Memory B cell (primary cell): ENCODE measurements at regions not wholly inside any gene's neighbourhood (a gene's known extent, or its start where the extent isn't known, plus 50 kb on each side); places are given as distances from the start of the nearest gene placed in this dataset.

Experiments
- ATAC-seq: fragments of 150-1000 bp; cut with Tn5 transposase; 2 replicates; pipeline ENCODE4 v1.10.0; 2021; ENCODE audit warnings: low read depth, mild to moderate bottlenecking, moderate library complexity
- DNase-seq, 2 donors: peaks; one replicate each; pipeline ENCODE4 v3.0.0; 2022; ENCODE audit warnings: low spot score in 2 of 2
- H3K27ac Mint-ChIP-seq: one replicate; pipeline ENCODE4 v1.8.0; 2022; ENCODE audit warnings: mild to moderate bottlenecking, moderate library complexity, mixed read lengths
- H3K27me3 Mint-ChIP-seq: one replicate; pipeline ENCODE4 v1.8.0; 2022; ENCODE audit warnings: mixed read lengths
- H3K36me3 Mint-ChIP-seq: one replicate; pipeline ENCODE4 v1.8.0; 2022; ENCODE audit warnings: mild to moderate bottlenecking, mixed read lengths
- H3K4me1 Mint-ChIP-seq: one replicate; pipeline ENCODE4 v1.8.0; 2022; ENCODE audit warnings: mixed read lengths
- H3K4me3 Mint-ChIP-seq: one replicate; pipeline ENCODE4 v1.8.0; 2022; ENCODE audit warnings: mild to moderate bottlenecking, moderate library complexity, mixed read lengths
- H3K9me3 Mint-ChIP-seq: one replicate; pipeline ENCODE4 v1.8.0; 2022; ENCODE audit warnings: mixed read lengths

DNA sequence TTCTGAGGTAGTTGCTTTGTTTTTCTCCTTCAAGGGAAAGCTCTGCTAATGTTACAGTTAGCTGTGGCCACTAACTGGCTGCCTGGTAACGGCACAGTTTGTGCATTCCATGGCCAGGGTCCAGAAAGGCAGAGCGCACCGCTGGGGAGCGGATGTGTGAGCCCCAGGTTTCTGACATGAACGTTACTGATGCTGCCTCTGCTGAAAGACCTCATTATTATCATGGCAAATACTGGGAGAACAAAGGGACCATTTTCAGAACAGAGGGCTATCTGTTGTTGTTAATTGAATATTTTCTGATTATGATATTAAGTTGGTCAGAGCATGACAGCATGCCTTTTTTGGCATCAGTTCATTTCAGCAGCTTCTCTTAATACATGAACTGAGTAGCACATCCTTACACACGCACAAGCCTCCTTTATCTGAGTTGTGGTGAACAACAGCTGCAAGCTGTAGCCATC is 134.1 kb downstream of the NUDT12 start:
- H3K36me3 Mint-ChIP-seq = no peaks in the 10 kb centered on the region
- DNase-seq (no peak), ATAC-seq (no peak)
- no peak overlapping the region for H3K4me3 Mint-ChIP-seq
- H3K27me3 Mint-ChIP-seq = no peaks in the 10 kb centered on the region
- peaks cover 1% of the 10 kb centered on the region for H3K9me3 Mint-ChIP-seq
- no peaks in the 10 kb centered on the region for H3K4me1 Mint-ChIP-seq
- H3K27ac Mint-ChIP-seq = no peak overlapping the region

DNA sequence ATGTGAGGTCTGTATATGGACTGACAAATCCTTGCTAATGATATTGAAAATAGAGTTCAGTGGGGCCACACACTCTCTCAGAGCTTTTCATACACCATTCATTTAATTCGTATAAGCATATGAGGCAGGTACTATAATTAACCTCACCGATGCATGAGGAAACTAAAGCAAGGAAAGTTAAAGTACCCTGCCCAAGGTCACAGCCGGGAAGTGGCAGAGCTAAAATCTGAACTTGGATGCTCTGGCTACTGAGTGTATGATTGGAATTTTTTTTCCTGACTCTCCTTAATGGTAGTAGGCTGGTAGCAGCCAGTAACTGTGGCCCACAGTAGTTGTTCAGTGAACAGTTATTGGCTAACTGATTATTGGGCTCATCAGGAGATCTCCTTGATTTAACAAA is 135.3 kb downstream of the NUDT12 start:
- H3K4me3 Mint-ChIP-seq = no peak overlapping the region
- peaks cover 1% of the 10 kb centered on the region for H3K9me3 Mint-ChIP-seq
- H3K27ac Mint-ChIP-seq = no peak overlapping the region
- no peaks in the 10 kb centered on the region for H3K4me1 Mint-ChIP-seq
- ATAC-seq (no peak), DNase-seq (no peak)
- no peaks in the 10 kb centered on the region for H3K27me3 Mint-ChIP-seq
- H3K36me3 Mint-ChIP-seq = no peaks in the 10 kb centered on the region

DNA sequence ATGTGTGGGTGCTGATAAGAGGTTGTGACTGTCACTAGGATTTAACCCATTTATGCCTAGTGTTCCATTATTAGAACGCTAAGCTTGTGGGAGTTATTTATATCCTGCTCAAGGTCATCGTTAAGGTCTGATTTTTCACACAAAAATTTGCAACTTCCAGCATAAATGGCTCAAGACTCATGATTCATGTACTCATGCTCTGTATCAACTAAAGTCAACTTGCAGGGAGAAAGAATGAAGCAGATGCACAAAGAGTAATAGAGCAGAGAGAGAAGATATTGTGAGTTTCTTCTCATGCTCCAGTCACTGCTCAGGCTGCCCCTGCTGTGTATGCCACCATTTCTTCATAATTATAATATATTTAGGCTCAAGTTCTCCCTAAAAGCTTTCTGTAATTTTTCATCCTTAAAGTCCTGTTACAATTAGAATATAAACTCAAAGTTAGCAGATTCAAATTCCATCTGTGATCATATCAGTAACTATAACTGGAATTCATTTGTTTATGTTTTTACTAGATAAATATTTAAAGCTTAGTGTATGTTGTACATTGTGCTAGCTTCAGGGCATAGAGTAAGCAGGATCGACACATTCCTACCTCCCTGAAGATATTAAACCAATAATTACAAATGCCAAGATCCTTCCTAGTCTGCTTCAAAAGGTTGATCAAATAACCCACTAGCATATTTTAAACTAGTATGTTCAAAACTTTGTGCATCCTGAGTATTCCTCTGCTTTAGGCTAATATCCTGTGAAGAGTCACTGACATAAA is 136.7 kb downstream of the NUDT12 start:
- ATAC-seq = no peak
- H3K4me1 Mint-ChIP-seq = no peaks in the 10 kb centered on the region
- no peak for DNase-seq
- no peaks in the 10 kb centered on the region for H3K36me3 Mint-ChIP-seq
- H3K9me3 Mint-ChIP-seq = peaks cover 1% of the 10 kb centered on the region
- no peak overlapping the region for H3K27ac Mint-ChIP-seq
- no peaks in the 10 kb centered on the region for H3K27me3 Mint-ChIP-seq
- H3K4me3 Mint-ChIP-seq = no peak overlapping the region

DNA sequence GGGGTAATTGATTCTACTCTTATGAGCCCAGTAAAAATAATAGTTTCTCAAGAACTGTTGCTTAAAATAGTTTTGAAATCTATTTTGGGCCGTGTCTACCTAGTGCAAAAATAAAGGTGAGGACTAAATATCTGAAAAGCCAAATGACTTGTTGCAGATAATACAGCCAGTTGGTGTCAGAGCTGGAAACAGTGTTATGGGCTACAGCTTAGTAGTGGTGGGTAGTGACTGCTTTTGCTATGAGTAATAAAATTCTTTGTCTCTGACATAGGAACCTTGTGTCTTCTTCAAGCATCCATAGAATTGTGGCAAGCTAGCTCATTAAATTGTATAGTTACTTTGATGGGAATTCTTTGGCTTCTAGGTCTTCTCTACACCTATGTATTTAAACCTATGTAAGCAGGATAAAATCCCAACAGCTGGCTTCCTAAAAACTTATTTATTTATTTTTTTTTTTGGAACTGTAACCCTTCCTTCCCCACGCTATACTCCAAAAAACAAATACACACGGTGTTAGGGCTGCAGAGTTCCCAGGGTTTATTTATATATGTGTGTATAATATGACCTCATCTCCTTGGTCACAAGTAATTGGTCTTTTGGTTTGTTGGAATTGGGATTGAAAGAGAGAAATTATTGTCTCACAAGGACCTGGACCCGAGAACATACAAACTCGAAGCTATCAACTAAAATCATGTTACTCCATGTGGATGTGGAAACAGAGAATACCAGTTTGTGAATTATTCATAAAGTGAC is 138.0 kb downstream of the NUDT12 start:
- H3K4me1 Mint-ChIP-seq = no peaks in the 10 kb centered on the region
- DNase-seq = no peak
- no peak overlapping the region for H3K27ac Mint-ChIP-seq
- no peaks in the 10 kb centered on the region for H3K27me3 Mint-ChIP-seq
- H3K4me3 Mint-ChIP-seq = no peak overlapping the region
- no peaks in the 10 kb centered on the region for H3K36me3 Mint-ChIP-seq
- H3K9me3 Mint-ChIP-seq = peaks cover 1% of the 10 kb centered on the region
- no peak for ATAC-seq

DNA sequence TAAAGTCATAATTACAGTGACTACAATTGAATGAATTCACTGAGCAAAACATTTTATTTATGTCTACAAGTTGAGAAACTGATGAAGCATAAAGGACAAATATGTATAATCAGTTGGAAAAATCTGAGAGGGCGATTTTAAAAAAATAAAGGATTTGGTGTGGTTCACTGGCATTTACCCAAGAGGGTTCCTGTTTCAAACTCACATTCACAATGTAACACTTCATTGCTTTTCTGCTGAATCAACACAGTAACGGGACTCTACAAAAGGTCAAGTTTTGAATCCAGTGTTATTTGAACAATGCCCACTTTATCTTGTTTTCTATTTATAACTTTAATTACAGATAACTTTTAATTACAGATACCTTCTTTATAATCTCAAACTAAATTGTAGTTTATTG is 138.6 kb downstream of the NUDT12 start:
- ATAC-seq (no peak), DNase-seq (no peak)
- Mint-ChIP-seq H3K9me3 (peaks cover 1% of the 10 kb centered on the region), H3K4me1 (no peaks in the 10 kb centered on the region), H3K27me3 (no peaks in the 10 kb centered on the region), H3K27ac (no peak overlapping the region), H3K4me3 (no peak overlapping the region), H3K36me3 (no peaks in the 10 kb centered on the region)

DNA sequence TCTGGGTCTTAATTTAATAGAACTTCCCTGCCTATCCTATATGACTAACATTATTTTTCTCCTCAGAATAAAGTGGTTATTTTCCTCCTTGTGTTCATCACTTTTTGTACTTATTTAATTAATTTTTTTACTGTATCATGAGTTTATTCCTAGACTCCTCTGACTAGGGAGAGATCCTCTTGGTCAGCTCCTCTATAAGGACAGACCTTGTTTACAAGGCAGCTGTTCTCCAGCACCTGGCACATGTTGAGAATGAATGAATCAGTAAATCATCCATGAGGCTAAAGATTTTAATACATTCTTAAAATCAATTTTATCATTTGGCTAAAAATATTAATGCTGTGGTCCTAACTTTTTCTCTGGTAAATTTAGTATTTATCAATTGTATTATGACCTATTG is 139.8 kb downstream of the NUDT12 start:
- Mint-ChIP-seq H3K36me3 (no peaks in the 10 kb centered on the region), H3K27me3 (peaks cover 2% of the 10 kb centered on the region), H3K9me3 (peaks cover 1% of the 10 kb centered on the region), H3K4me3 (no peak overlapping the region), H3K4me1 (no peaks in the 10 kb centered on the region), H3K27ac (no peak overlapping the region)
- no peak for DNase-seq
- ATAC-seq = no peak

DNA sequence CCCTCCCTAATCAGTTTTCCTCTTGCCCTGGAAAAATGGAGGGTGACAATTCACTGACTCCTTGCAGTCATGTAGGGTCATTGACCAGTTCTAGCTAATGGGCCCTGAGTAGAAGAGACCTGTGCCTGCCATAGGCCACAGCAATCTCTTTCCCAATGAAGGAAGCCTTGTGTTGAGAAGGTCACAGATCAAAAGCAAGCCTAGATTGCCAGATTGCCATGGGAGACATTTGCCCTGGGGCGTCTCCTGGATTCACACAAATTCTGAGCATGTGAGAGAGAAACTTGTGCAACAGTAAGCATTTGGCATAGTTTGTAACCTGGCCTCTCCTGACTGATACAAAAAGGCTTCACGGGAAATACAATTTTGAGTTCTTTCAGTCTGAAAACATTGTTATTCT is 148.0 kb downstream of the NUDT12 start:
- no peaks in the 10 kb centered on the region for H3K36me3 Mint-ChIP-seq
- H3K9me3 Mint-ChIP-seq = no peaks in the 10 kb centered on the region
- H3K4me1 Mint-ChIP-seq = no peaks in the 10 kb centered on the region
- H3K27me3 Mint-ChIP-seq = peaks cover 6% of the 10 kb centered on the region
- H3K4me3 Mint-ChIP-seq = no peak overlapping the region
- no peak overlapping the region for H3K27ac Mint-ChIP-seq
- ATAC-seq (no peak), DNase-seq (no peak)

DNA sequence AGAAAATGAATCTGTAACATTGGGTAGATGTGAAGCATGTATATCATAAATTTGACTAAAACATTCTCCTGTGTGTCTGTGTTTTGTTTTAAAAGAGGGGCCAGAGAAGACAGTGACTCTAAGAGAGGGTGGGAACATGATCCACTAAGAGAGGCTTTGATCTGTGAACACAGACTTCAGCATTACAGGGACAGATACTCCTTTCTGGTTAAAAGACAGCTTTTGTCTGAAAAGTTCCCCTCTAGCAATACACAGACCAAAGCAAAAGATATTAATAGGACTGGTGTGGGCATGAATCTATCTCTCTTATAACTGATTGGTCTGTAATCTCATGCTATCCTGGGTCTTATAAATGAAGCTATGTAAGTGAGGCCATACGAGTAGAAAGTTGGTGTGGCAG is 150.9 kb downstream of the NUDT12 start:
- H3K27ac Mint-ChIP-seq = no peak overlapping the region
- no peak for ATAC-seq
- no peak overlapping the region for H3K4me3 Mint-ChIP-seq
- DNase-seq = no peak
- H3K27me3 Mint-ChIP-seq = peaks cover 4% of the 10 kb centered on the region
- no peaks in the 10 kb centered on the region for H3K36me3 Mint-ChIP-seq
- H3K4me1 Mint-ChIP-seq = no peaks in the 10 kb centered on the region
- H3K9me3 Mint-ChIP-seq = no peaks in the 10 kb centered on the region

DNA sequence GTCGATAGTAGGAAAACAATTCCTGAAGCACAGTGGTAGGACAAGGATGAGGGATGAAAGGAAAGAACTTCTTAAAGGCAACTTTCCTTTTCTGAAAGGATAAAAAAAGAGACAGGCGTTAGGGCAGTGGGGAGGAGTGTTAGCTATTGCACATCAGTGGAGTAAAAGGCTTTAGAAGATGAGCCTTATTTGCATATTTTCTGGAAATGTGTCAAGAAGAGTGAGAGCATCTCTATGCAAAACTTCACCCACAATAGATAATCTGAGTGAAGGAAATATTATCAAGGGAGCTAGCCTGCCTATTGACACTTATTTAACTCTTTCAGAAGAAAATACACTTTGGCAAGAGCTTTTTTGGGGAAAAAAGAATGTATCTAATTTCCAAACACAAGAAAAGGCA is 151.6 kb downstream of the MACIR start:
- H3K4me1 Mint-ChIP-seq = no peaks in the 10 kb centered on the region

DNA sequence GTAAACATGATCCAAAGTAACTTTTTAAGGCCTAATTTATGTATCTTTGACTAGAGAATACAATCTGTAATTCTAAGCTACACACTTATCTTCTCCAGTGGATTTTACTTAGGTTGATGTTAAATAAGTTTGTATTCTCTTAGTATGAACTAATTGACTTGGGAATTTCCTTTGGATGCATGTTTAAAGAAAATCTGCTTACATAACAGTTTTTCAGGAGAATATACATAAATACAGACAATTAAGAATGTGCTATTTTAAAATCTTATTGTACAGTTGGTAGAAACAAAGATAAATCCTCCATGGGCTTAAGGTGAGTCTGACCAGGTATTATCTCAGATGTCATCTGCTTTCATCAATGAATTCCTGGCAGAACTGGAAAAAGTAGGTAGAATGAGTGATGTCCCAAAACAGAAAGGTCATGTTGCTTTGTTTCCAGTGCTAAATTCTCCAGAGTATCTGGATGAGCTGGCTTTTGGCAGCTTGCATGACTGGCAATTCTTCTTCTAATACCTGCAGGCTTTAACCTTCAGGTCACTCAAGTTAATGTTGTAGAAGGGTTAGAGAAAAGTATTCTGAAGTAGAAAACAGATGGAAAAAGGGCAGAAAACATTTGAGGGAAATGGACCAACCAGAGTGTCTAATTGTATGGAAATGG is 150.6 kb downstream of the MACIR start:
- no peak overlapping the region for H3K27ac Mint-ChIP-seq
- no peaks in the 10 kb centered on the region for H3K36me3 Mint-ChIP-seq
- DNase-seq (no peak), ATAC-seq (no peak)
- no peaks in the 10 kb centered on the region for H3K9me3 Mint-ChIP-seq
- no peak overlapping the region for H3K4me3 Mint-ChIP-seq
- no peaks in the 10 kb centered on the region for H3K27me3 Mint-ChIP-seq
- no peaks in the 10 kb centered on the region for H3K4me1 Mint-ChIP-seq

More for the DNA sequence above, 151.6 kb downstream of the MACIR start:
- ATAC-seq (no peak), DNase-seq (no peak)
- no peak overlapping the region for H3K4me3 Mint-ChIP-seq
- H3K27me3 Mint-ChIP-seq = no peaks in the 10 kb centered on the region
- H3K36me3 Mint-ChIP-seq = no peaks in the 10 kb centered on the region
- H3K27ac Mint-ChIP-seq = no peak overlapping the region
- H3K9me3 Mint-ChIP-seq = no peaks in the 10 kb centered on the region

DNA sequence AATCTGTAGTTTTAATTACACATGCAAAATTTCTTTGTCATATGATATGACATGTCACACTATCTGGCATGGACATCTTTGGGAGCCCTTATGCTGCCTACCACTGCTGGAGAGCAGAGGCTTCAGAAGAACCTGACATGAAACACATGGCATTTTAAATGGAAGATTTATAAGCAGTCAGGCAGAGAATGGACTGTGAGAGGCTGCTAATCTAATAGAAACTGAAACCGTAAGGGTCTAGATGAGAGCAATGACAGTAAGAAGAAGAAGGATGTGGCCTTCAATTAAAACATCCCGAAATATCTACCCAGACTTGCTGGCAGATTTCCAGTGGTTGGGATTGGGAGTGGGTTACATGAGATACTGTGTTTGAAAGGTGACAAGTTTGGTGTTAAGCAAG is 149.8 kb downstream of the MACIR start:
- ATAC-seq (no peak), DNase-seq (no peak)
- no peaks in the 10 kb centered on the region for H3K4me1 Mint-ChIP-seq
- no peaks in the 10 kb centered on the region for H3K36me3 Mint-ChIP-seq
- H3K27me3 Mint-ChIP-seq = no peaks in the 10 kb centered on the region
- no peaks in the 10 kb centered on the region for H3K9me3 Mint-ChIP-seq
- no peak overlapping the region for H3K27ac Mint-ChIP-seq
- H3K4me3 Mint-ChIP-seq = no peak overlapping the region

DNA sequence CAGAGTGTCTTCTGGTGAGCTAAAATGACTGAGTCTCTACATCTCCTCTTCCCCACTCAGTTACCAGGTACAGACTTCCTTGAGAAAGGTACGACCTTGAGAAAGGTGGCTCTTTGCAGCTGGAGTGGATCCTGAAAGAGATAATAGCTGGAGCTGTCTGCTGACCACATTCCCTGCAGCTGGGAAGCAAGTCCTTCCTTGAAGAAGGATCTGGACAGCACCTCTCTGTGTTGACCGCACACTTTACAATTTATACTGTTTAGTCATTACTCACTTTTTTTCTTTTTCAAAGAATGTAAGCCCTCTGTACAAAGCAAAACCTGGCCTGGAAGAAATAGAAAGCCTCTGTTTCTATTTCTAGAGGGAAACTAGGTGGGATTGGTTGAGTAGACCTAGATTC is 148.8 kb downstream of the MACIR start:
- DNase-seq (no peak), ATAC-seq (no peak)
- Mint-ChIP-seq H3K27me3 (no peaks in the 10 kb centered on the region), H3K36me3 (no peaks in the 10 kb centered on the region), H3K9me3 (no peaks in the 10 kb centered on the region), H3K4me3 (no peak overlapping the region), H3K27ac (no peak overlapping the region), H3K4me1 (no peaks in the 10 kb centered on the region)

DNA sequence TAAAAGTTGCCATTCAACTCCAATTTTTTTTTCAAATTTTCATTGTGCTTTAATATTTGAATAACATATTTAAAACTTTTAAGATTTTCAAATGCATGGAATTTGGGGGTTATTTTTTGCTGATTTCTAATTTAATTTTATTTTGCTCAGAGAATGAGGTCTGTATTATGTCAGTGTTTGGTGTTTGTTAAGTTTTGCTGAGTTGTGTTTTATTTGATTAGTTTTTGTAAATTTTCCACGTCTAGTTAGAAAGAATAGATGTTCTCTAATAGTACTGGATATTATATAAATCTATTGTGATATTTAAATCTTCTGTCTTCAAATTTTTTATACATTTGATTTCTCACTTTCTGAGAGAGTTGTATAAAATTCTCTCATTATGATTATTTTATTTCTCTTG is 145.9 kb downstream of the MACIR start:
- ATAC-seq = no peak

DNA sequence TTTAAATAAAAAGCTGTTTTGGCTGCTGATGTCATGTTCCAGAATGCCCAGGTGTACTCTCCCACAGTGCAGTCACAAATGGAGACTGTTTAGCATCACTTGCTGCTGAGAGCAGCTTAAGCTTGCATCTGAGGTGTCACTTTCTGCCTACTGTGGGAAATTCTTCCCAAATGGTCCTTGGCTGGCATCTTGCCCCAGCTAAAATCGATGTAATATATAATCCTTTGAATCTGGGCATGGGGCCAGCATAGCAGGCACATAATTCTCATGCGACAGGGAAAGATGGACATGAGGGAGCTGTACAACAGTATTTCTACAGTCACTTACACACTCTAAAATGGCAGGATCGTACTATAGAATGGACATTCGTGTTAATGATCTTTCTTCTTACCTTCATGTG is 144.3 kb downstream of the MACIR start:
- H3K9me3 Mint-ChIP-seq = no peaks in the 10 kb centered on the region
- H3K36me3 Mint-ChIP-seq = no peaks in the 10 kb centered on the region
- no peak for DNase-seq
- no peak overlapping the region for H3K27ac Mint-ChIP-seq
- no peak for ATAC-seq
- H3K27me3 Mint-ChIP-seq = peaks cover 4% of the 10 kb centered on the region
- H3K4me1 Mint-ChIP-seq = no peaks in the 10 kb centered on the region
- H3K4me3 Mint-ChIP-seq = no peak overlapping the region

More for the DNA sequence above, 145.9 kb downstream of the MACIR start:
- Mint-ChIP-seq H3K4me3 (no peak overlapping the region), H3K9me3 (no peaks in the 10 kb centered on the region), H3K27me3 (peaks cover 3% of the 10 kb centered on the region), H3K4me1 (no peaks in the 10 kb centered on the region), H3K36me3 (no peaks in the 10 kb centered on the region), H3K27ac (no peak overlapping the region)
- DNase-seq = no peak
